Endothelial cell of umbilical vein (primary cell): ENCODE measurements at regions not wholly inside any gene's neighbourhood (a gene's known extent, or its start where the extent isn't known, plus 50 kb on each side); places are given as distances from the start of the nearest gene placed in this dataset.

Experiments used
- BruUV-seq: library from RNA; stranded (reverse); fragments of 400-500 nt; replicated peaks from 2 replicates; lab custom pipeline; 2021; lab: Mats Ljungman, UMichigan
- CTCF ChIA-PET: fragments of 300-600, 350-600 bp; sonication (Branson Sonifier 250); formaldehyde crosslinking; loops from one replicate; lab custom pipeline; 2021; ENCODE audit warnings: antibody characterized with exemption, inconsistent platforms; lab: Charles Lee
- POLR2A ChIA-PET: fragments of 300-600, 350-600 bp; sonication (Branson Sonifier 250); formaldehyde crosslinking; loops from one replicate; lab custom pipeline; 2021; ENCODE audit warnings: antibody characterized with exemption, inconsistent platforms; lab: Charles Lee
- DNase-seq: peaks from one replicate; pipeline ENCODE4 v3.0.0-alpha.2; 2011; ENCODE audit warnings: low read depth, low spot score
- FAIRE-seq: peaks from 2 replicates; lab custom pipeline; 2011; peaks lifted over from hg19 to GRCh38; lab: Jason Lieb, UNC
- H2AFZ ChIP-seq: 2 replicates; pipeline ENCODE4 v1.6.0; 2012; ENCODE audit warnings: low read depth, low read length, control low read depth, inconsistent platforms
- H3K27ac ChIP-seq: 2 replicates; pipeline ENCODE4 v1.5.1; 2011; ENCODE audit warnings: low read depth, mild to moderate bottlenecking, control low read depth, low read length, moderate library complexity; ENCODE audit not compliant: insufficient read depth
- H3K27me3 ChIP-seq, 2 experiments: 2 replicates each; pipeline versions ENCODE4 v1.6.0 to v1.6.1; 2011; ENCODE audit warnings: low read length in 2 of 2, mixed read lengths in 1 of 2; ENCODE audit not compliant: control insufficient read depth in 2 of 2, insufficient read depth in 2 of 2
- H3K36me3 ChIP-seq, 2 experiments: 2 replicates in 1 of 2; 3 replicates in 1 of 2; pipeline ENCODE4 v1.5.1; 2011; ENCODE audit warnings: low read length in 2 of 2, mild to moderate bottlenecking in 1 of 2, moderate library complexity in 1 of 2; ENCODE audit not compliant: control insufficient read depth in 2 of 2, insufficient read depth in 2 of 2; ENCODE audit errors: extremely low read depth in 1 of 2
- H3K4me1 ChIP-seq: 3 replicates; pipeline ENCODE4 v1.5.1; 2011; ENCODE audit warnings: mild to moderate bottlenecking, low read length; ENCODE audit not compliant: control insufficient read depth, insufficient read depth; ENCODE audit errors: extremely low read depth
- H3K4me2 ChIP-seq: 2 replicates; pipeline ENCODE4 v1.6.1; 2011; ENCODE audit warnings: low read length, control low read depth, mixed read lengths; ENCODE audit not compliant: insufficient read depth
- H3K4me3 ChIP-seq, 3 experiments: fragments of 200-600 bp in 1 of 3; sonication (generic), shearing (Covaris generic) in 1 of 3; replicated peaks in 1 of 3; 2 replicates each; pipeline ENCODE4 v1.5.1; 2011 to 2016; ENCODE audit warnings: control low read depth in 3 of 3, low read length in 3 of 3, mild to moderate bottlenecking in 2 of 3, inconsistent platforms in 1 of 3, low read depth in 1 of 3, moderate library complexity in 1 of 3; ENCODE audit not compliant: insufficient read depth in 1 of 3
- H3K79me2 ChIP-seq: 2 replicates; pipeline ENCODE4 v1.6.0; 2012; ENCODE audit warnings: low read length, inconsistent platforms; ENCODE audit not compliant: control insufficient read depth, insufficient read depth
- H3K9ac ChIP-seq: replicated peaks from 2 replicates; pipeline ENCODE3; 2011; ENCODE audit warnings: low read length, control low read depth; ENCODE audit not compliant: insufficient read depth; ENCODE audit errors: extremely low read depth
- H3K9me1 ChIP-seq: replicated peaks from 3 replicates; pipeline ENCODE4 v1.6.0; 2011; ENCODE audit warnings: mild to moderate bottlenecking, low read length; ENCODE audit not compliant: control insufficient read depth, insufficient read depth; ENCODE audit errors: extremely low read depth
- H3K9me3 ChIP-seq: replicated peaks from 2 replicates; pipeline ENCODE4 v1.5.1; 2012; ENCODE audit warnings: low read length, inconsistent platforms; ENCODE audit not compliant: control insufficient read depth, insufficient read depth
- H4K20me1 ChIP-seq: replicated peaks from 2 replicates; pipeline ENCODE3; 2011; ENCODE audit warnings: mild to moderate bottlenecking, low read length; ENCODE audit not compliant: control insufficient read depth, insufficient read depth; ENCODE audit errors: extremely low read depth
- EZH2 ChIP-seq: IDR thresholded peaks from 2 replicates; pipeline ENCODE4 v1.6.1; 2012; ENCODE audit warnings: borderline replicate concordance, low read depth, mild to moderate bottlenecking, moderate library complexity, low read length, inconsistent platforms; ENCODE audit not compliant: severe bottlenecking
- FOS ChIP-seq: IDR thresholded peaks from 2 replicates; pipeline ENCODE4 v1.6.1; 2011; ENCODE audit warnings: mild to moderate bottlenecking, low read length, moderate library complexity, borderline replicate concordance; ENCODE audit not compliant: insufficient read depth
- GATA2 ChIP-seq: IDR thresholded peaks from 2 replicates; pipeline ENCODE4 v1.7.0; 2011; ENCODE audit warnings: low read depth, mild to moderate bottlenecking, moderate library complexity, mixed read lengths, low read length; ENCODE audit not compliant: insufficient read length, insufficient read depth
- JUN ChIP-seq: IDR thresholded peaks from 2 replicates; pipeline ENCODE4 v1.6.1; 2011; ENCODE audit warnings: borderline replicate concordance, low read depth; ENCODE audit not compliant: insufficient read length, insufficient read depth
- MAX ChIP-seq: IDR thresholded peaks from 2 replicates; pipeline ENCODE4 v1.6.1; 2011; ENCODE audit not compliant: insufficient read depth, insufficient read length
- MYC ChIP-seq: IDR thresholded peaks from one replicate; pipeline ENCODE4 v1.6.1; 2011; ENCODE audit warnings: mild to moderate bottlenecking, low read depth, low read length
- POLR2A ChIP-seq: IDR thresholded peaks from 2 replicates; pipeline ENCODE4 v1.6.1; 2012; ENCODE audit warnings: low read depth, mild to moderate bottlenecking, control low read depth, low read length
- POLR2AphosphoS5 ChIP-seq: IDR thresholded peaks from 2 replicates; pipeline ENCODE4 v1.6.1; 2012; ENCODE audit warnings: low read depth, mild to moderate bottlenecking, control low read depth, low read length, moderate library complexity; ENCODE audit not compliant: insufficient read depth
- dilution Hi-C: fragments of 300-500 bp; cut with MboI; formaldehyde crosslinking; loops from one replicate; pipeline ENCODE4 v1.15.0; 2019; ENCODE audit warnings: low sequenced_read_pairs; ENCODE audit not compliant: extremely low pct_ligation_motif_present
- intact Hi-C: fragments of 100-400 bp; cut with micrococcal nuclease; formaldehyde crosslinking; loops from one replicate; pipeline ENCODE4 v1.10.0; 2022
- TF ChIP-seq, protein P1 (sequence below), 2 donors: IDR thresholded peaks; 1 replicate in 1 of 2; 2 replicates in 1 of 2; pipeline ENCODE4 v1.5.1; 2011; ENCODE audit warnings: low read length in 2 of 2, mild to moderate bottlenecking in 2 of 2, moderate library complexity in 2 of 2, control low read depth in 1 of 2, inconsistent platforms in 1 of 2, low read depth in 1 of 2; ENCODE audit not compliant: insufficient read depth in 1 of 2; ENCODE audit errors: extremely low read depth in 1 of 2

GRCh38 chr2:48250943-48251342 is 63.5 kb upstream of the FOXN2 start:
- TF ChIP-seq FOS (no peak), GATA2 (no peak), MAX (no peak), POLR2AphosphoS5 (no peak), MYC (no peak), POLR2A (no peak), EZH2 (no peak), JUN (no peak)
- TF ChIP-seq, protein P1, sequence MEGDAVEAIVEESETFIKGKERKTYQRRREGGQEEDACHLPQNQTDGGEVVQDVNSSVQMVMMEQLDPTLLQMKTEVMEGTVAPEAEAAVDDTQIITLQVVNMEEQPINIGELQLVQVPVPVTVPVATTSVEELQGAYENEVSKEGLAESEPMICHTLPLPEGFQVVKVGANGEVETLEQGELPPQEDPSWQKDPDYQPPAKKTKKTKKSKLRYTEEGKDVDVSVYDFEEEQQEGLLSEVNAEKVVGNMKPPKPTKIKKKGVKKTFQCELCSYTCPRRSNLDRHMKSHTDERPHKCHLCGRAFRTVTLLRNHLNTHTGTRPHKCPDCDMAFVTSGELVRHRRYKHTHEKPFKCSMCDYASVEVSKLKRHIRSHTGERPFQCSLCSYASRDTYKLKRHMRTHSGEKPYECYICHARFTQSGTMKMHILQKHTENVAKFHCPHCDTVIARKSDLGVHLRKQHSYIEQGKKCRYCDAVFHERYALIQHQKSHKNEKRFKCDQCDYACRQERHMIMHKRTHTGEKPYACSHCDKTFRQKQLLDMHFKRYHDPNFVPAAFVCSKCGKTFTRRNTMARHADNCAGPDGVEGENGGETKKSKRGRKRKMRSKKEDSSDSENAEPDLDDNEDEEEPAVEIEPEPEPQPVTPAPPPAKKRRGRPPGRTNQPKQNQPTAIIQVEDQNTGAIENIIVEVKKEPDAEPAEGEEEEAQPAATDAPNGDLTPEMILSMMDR (IDR thresholded peaks at IDR 0.05; ENCODE audit: extremely low read depth in 1 of 2, insufficient read depth in 1 of 2, low read depth in 1 of 2, low read length in 2 of 2): no peak
- Histone ChIP-seq H3K9me3 (no peaks in the 10 kb centered on the region), H3K4me3 (no peak overlapping the region), H3K9ac (no peak overlapping the region), H3K36me3 (no peaks in the 10 kb centered on the region), H3K27me3 (no peaks in the 10 kb centered on the region), H4K20me1 (no peaks in the 10 kb centered on the region), H3K79me2 (no peaks in the 10 kb centered on the region), H3K9me1 (no peaks in the 10 kb centered on the region), H2AFZ (no peak overlapping the region), H3K4me1 (peaks cover 20% of the 10 kb centered on the region), H3K27ac (no peak overlapping the region), H3K4me2 (no peak overlapping the region)
- FAIRE-seq (no peak), DNase-seq (no peak)
- intact Hi-C loops: no loop called here
- POLR2A ChIA-PET: no interaction called here
- CTCF ChIA-PET: no interaction called here
- dilution Hi-C loops: no loop called here
- no TSS peak for BruUV-seq
